H9 (cell line): ENCODE measurements at regions not wholly inside any gene's neighbourhood (a gene's known extent, or its start where the extent isn't known, plus 50 kb on each side); places are given as distances from the start of the nearest gene placed in this dataset.

Source experiments
- DNase-seq: peaks from one replicate; pipeline ENCODE4 v3.0.0-alpha.2; 2017
- H2AFZ ChIP-seq: one replicate; pipeline ENCODE4 v1.6.1; 2013; ENCODE audit warnings: mild to moderate bottlenecking, low read length, control low read depth, moderate library complexity
- H2AK5ac ChIP-seq: 2 replicates; pipeline ENCODE4 v1.6.1; 2013; ENCODE audit warnings: low read length, control low read depth, mixed read lengths; ENCODE audit not compliant: insufficient read length
- H2BK120ac ChIP-seq: one replicate; pipeline ENCODE4 v1.6.1; 2013; ENCODE audit warnings: low read depth, mild to moderate bottlenecking, low read length, control low read depth, inconsistent platforms; ENCODE audit not compliant: poor library complexity, severe bottlenecking
- H2BK12ac ChIP-seq: 2 replicates; pipeline ENCODE4 v1.6.1; 2013; ENCODE audit warnings: low read length, control low read depth, mixed read lengths, low read depth; ENCODE audit not compliant: insufficient read length
- H2BK15ac ChIP-seq: 2 replicates; pipeline ENCODE4 v1.6.1; 2013; ENCODE audit warnings: low read depth, low read length, control low read depth
- H2BK20ac ChIP-seq: one replicate; pipeline ENCODE4 v1.6.1; 2013; ENCODE audit warnings: low read depth, mild to moderate bottlenecking, low read length, control low read depth, inconsistent platforms; ENCODE audit not compliant: poor library complexity, severe bottlenecking
- H2BK5ac ChIP-seq: 2 replicates; pipeline ENCODE4 v1.6.1; 2013; ENCODE audit warnings: low read length, control low read depth, mixed read lengths; ENCODE audit not compliant: insufficient read length
- H3K14ac ChIP-seq: 2 replicates; pipeline ENCODE4 v1.6.1; 2013; ENCODE audit warnings: low read length, control low read depth; ENCODE audit not compliant: insufficient read depth
- H3K18ac ChIP-seq: 2 replicates; pipeline ENCODE4 v1.6.1; 2013; ENCODE audit warnings: low read depth, mild to moderate bottlenecking, mixed read lengths, low read length, control low read depth; ENCODE audit not compliant: insufficient read length
- H3K23ac ChIP-seq: 2 replicates; pipeline ENCODE4 v1.6.1; 2013; ENCODE audit warnings: low read length, control low read depth, mixed read lengths, low read depth; ENCODE audit not compliant: insufficient read length
- H3K23me2 ChIP-seq: 2 replicates; pipeline ENCODE4 v1.6.1; 2013; ENCODE audit warnings: low read depth, mild to moderate bottlenecking, mixed read lengths, low read length, control low read depth; ENCODE audit not compliant: insufficient read length, poor library complexity, severe bottlenecking
- H3K27ac ChIP-seq: 2 replicates; pipeline ENCODE4 v1.5.1; 2013; ENCODE audit warnings: low read length, control low read depth, mixed read lengths, low read depth; ENCODE audit not compliant: insufficient read length
- H3K27me3 ChIP-seq: 2 replicates; pipeline ENCODE4 v1.6.1; 2013; ENCODE audit warnings: low read length, control low read depth, inconsistent platforms; ENCODE audit not compliant: insufficient read depth
- H3K4ac ChIP-seq: 2 replicates; pipeline ENCODE4 v1.6.1; 2013; ENCODE audit warnings: low read depth, mild to moderate bottlenecking, control low read depth, inconsistent platforms, low read length, moderate library complexity
- H3K4me1 ChIP-seq: 2 replicates; pipeline ENCODE4 v1.6.1; 2013; ENCODE audit warnings: low read length, control low read depth, inconsistent platforms; ENCODE audit not compliant: insufficient read depth
- H3K4me2 ChIP-seq: 2 replicates; pipeline ENCODE4 v1.6.1; 2013; ENCODE audit warnings: low read length, control low read depth, mixed read lengths; ENCODE audit not compliant: insufficient read length, insufficient read depth
- H3K56ac ChIP-seq: 2 replicates; pipeline ENCODE4 v1.6.1; 2013; ENCODE audit warnings: low read depth, mild to moderate bottlenecking, mixed read lengths, low read length, control low read depth; ENCODE audit not compliant: insufficient read length
- H3K79me1 ChIP-seq: 2 replicates; pipeline ENCODE4 v1.6.1; 2013; ENCODE audit warnings: low read depth, mild to moderate bottlenecking, moderate library complexity, low read length, control low read depth, inconsistent platforms; ENCODE audit not compliant: insufficient read depth, poor library complexity, severe bottlenecking
- H3K79me2 ChIP-seq: 2 replicates; pipeline ENCODE4 v1.6.1; 2013; ENCODE audit warnings: low read length, control low read depth, inconsistent platforms; ENCODE audit not compliant: insufficient read depth
- H3K9ac ChIP-seq: 2 replicates; pipeline ENCODE4 v1.6.1; 2013; ENCODE audit warnings: low read length, control low read depth, mixed read lengths; ENCODE audit not compliant: insufficient read length; ENCODE audit errors: extremely low read depth
- H3K9me3 ChIP-seq: one replicate; pipeline ENCODE4 v1.6.1; 2013; ENCODE audit warnings: low read depth, low read length, inconsistent platforms; ENCODE audit not compliant: control insufficient read depth
- H3T11ph ChIP-seq: one replicate; pipeline ENCODE4 v1.6.1; 2013; ENCODE audit warnings: mild to moderate bottlenecking, low read length, control low read depth, inconsistent platforms
- H4K20me1 ChIP-seq: one replicate; pipeline ENCODE4 v1.6.1; 2013; ENCODE audit not compliant: control insufficient read depth, insufficient read length, insufficient read depth
- H4K5ac ChIP-seq: 2 replicates; pipeline ENCODE4 v1.6.1; 2013; ENCODE audit warnings: low read depth, mild to moderate bottlenecking, mixed read lengths, low read length, control low read depth; ENCODE audit not compliant: insufficient read length
- H4K8ac ChIP-seq: replicated peaks from 2 replicates; pipeline ENCODE4 v1.6.1; 2013; ENCODE audit warnings: low read length, control low read depth, mixed read lengths, low read depth; ENCODE audit not compliant: insufficient read length
- H4K91ac ChIP-seq: 2 replicates; pipeline ENCODE4 v1.6.1; 2013; ENCODE audit warnings: low read depth, mild to moderate bottlenecking, moderate library complexity, mixed read lengths, low read length, control low read depth; ENCODE audit not compliant: insufficient read length
- H3K27ac Mint-ChIP-seq, 3 experiments: 2 replicates in 2 of 3; 3 replicates in 1 of 3; pipeline ENCODE4 v1.8.0; 2020 to 2021; ENCODE audit warnings: mixed read lengths in 3 of 3, mild to moderate bottlenecking in 1 of 3, moderate library complexity in 1 of 3
- H3K27me3 Mint-ChIP-seq: 2 replicates; pipeline ENCODE4 v1.8.0; 2021; ENCODE audit warnings: low read depth, mild to moderate bottlenecking, moderate library complexity, mixed read lengths
- H3K36me3 Mint-ChIP-seq, 3 experiments: 2 replicates in 2 of 3; 3 replicates in 1 of 3; pipeline ENCODE4 v1.8.0; 2020 to 2021; ENCODE audit warnings: low read depth in 3 of 3, mixed read lengths in 3 of 3; ENCODE audit not compliant: insufficient read depth in 1 of 3
- H3K4me1 Mint-ChIP-seq, 2 experiments: 2 replicates each; pipeline ENCODE4 v1.8.0; 2020; ENCODE audit warnings: mixed read lengths in 2 of 2
- H3K4me3 Mint-ChIP-seq, 2 experiments: 2 replicates in 1 of 2; 3 replicates in 1 of 2; pipeline ENCODE4 v1.8.0; 2020 to 2021; ENCODE audit warnings: mild to moderate bottlenecking in 2 of 2, mixed read lengths in 2 of 2, moderate library complexity in 1 of 2
- H3K9me3 Mint-ChIP-seq, 2 experiments: 2 replicates in 1 of 2; 3 replicates in 1 of 2; pipeline ENCODE4 v1.8.0; 2020; ENCODE audit warnings: mild to moderate bottlenecking in 2 of 2, mixed read lengths in 2 of 2, moderate library complexity in 1 of 2
- WGBS: extraction: QIAGEN DNeasy Blood & Tissue Kit; methylation state at CpG from one replicate; pipeline ENCODE4 v1.1.7; 2013; ENCODE audit warnings: missing lambda C conversion rate, low lambda C conversion rate, mixed read lengths; ENCODE audit not compliant: insufficient read length; ENCODE audit errors: extremely low coverage; 5-methylcytosine and 5-hydroxymethylcytosine counted together
- TF ChIP-seq, protein P1 (sequence below): fragments of 200-600 bp; sonication (generic); conservative IDR thresholded peaks from 3 replicates; pipeline ENCODE4 v1.8.0; 2021; ENCODE audit warnings: antibody characterized with exemption, mild to moderate bottlenecking

DNA sequence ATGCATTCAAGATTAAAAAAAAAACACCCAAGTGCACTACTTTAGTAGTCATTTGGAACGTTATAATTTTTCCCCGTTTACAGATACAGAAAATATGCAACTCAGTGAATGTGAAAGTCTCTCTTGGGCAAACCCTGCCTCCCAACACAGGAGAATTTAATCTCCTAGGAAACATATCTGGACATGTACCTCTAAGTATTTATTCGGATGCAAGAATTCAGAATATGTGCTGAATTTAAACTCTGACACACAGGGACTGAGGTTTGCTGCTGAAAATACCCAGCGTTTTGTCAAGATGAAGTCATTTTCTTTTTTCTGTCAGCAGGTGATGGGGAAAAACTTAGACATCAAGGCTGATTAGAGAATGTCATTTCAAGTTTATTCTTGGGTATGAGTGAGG lies 105.4 kb downstream of the ACKR3 start:
- TF ChIP-seq, protein P1, sequence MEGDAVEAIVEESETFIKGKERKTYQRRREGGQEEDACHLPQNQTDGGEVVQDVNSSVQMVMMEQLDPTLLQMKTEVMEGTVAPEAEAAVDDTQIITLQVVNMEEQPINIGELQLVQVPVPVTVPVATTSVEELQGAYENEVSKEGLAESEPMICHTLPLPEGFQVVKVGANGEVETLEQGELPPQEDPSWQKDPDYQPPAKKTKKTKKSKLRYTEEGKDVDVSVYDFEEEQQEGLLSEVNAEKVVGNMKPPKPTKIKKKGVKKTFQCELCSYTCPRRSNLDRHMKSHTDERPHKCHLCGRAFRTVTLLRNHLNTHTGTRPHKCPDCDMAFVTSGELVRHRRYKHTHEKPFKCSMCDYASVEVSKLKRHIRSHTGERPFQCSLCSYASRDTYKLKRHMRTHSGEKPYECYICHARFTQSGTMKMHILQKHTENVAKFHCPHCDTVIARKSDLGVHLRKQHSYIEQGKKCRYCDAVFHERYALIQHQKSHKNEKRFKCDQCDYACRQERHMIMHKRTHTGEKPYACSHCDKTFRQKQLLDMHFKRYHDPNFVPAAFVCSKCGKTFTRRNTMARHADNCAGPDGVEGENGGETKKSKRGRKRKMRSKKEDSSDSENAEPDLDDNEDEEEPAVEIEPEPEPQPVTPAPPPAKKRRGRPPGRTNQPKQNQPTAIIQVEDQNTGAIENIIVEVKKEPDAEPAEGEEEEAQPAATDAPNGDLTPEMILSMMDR = no peak
- WGBS = no CpG with 5 or more reads among the region's 4 CpGs
- Histone ChIP-seq H3K4me1 (no peaks in the 10 kb centered on the region), H2AFZ (no peak overlapping the region), H3K4me2 (no peak overlapping the region), H3K4ac (no peak overlapping the region), H2BK120ac (no peak overlapping the region), H4K5ac (no peak overlapping the region), H3K23ac (no peak overlapping the region), H3K27me3 (no peaks in the 10 kb centered on the region), H2BK15ac (no peak overlapping the region), H4K8ac (no peak overlapping the region), H2BK12ac (no peak overlapping the region), H3K79me2 (no peaks in the 10 kb centered on the region), H2BK5ac (no peak overlapping the region), H4K91ac (no peak overlapping the region), H2AK5ac (no peak overlapping the region), H3K23me2 (no peaks in the 10 kb centered on the region), H3K18ac (no peak overlapping the region), H4K20me1 (no peaks in the 10 kb centered on the region), H2BK20ac (no peak overlapping the region), H3K9ac (no peak overlapping the region), H3T11ph (no peak overlapping the region), H3K27ac (no peak overlapping the region), H3K79me1 (no peaks in the 10 kb centered on the region), H3K14ac (no peak overlapping the region), H3K9me3 (no peaks in the 10 kb centered on the region), H3K56ac (no peak overlapping the region)
- Mint-ChIP-seq H3K4me1 (peaks cover 15 to 17% of the 10 kb centered on the region in 2 experiments), H3K36me3 (peaks cover 10 to 20% (median 12%) of the 10 kb centered on the region in 3 experiments), H3K27ac (no peak overlapping the region), H3K9me3 (peaks cover 19 to 20% of the 10 kb centered on the region in 2 experiments), H3K4me3 (no peak overlapping the region), H3K27me3 (peaks cover 7% of the 10 kb centered on the region)
- DNase-seq = no peak
